Testis (tissue), 2 donors: ENCODE measurements at regions not wholly inside any gene's neighbourhood (a gene's known extent, or its start where the extent isn't known, plus 50 kb on each side); places are given as distances from the start of the nearest gene placed in this dataset.

Experiments
- DNase-seq: peaks from one replicate; pipeline ENCODE4 v3.0.0-alpha.2; 2019
- H3K27ac ChIP-seq, 2 donors: fragments of 200-600 bp; sonication (generic); one replicate each; pipeline ENCODE4 v1.5.1; 2019
- H3K27me3 ChIP-seq: fragments of 200-600 bp; sonication (generic); one replicate; pipeline ENCODE4 v1.5.1; 2019
- H3K36me3 ChIP-seq: fragments of 200-600 bp; sonication (generic); one replicate; pipeline ENCODE4 v1.5.1; 2017; ENCODE audit warnings: low read depth; ENCODE audit errors: missing control alignments
- H3K4me1 ChIP-seq: fragments of 200-600 bp; sonication (generic); one replicate; pipeline ENCODE4 v1.5.1; 2019
- H3K4me3 ChIP-seq, 2 donors: fragments of 200-600 bp; sonication (generic); one replicate each; pipeline ENCODE4 v1.5.1; 2017 to 2019
- H3K9me3 ChIP-seq: fragments of 200-600 bp; sonication (generic); one replicate; pipeline ENCODE4 v1.5.1; 2017
- POLR2A ChIP-seq: fragments of 450-650 bp; IDR thresholded peaks from one replicate; pipeline ENCODE4 v1.6.1; 2017; ENCODE audit warnings: antibody characterized with exemption, mild to moderate bottlenecking, moderate library complexity
- WGBS, 2 donors: methylation state at CpG; one replicate each; pipeline ENCODE4 v1.1.5; 2018; 5-methylcytosine and 5-hydroxymethylcytosine counted together
- intact Hi-C: fragments of 100-400 bp; cut with DNase I; formaldehyde crosslinking; loops from one replicate; pipeline ENCODE4 v1.15.1; 2023; ENCODE audit warnings: low total_unique reads
- TF ChIP-seq, protein P1 (sequence below), 3 experiments: fragments of 450-650 bp in 2 of 3; fragments of 200-600 bp in 1 of 3; sonication (generic) in 1 of 3; IDR thresholded peaks; one replicate each; pipeline ENCODE4 v1.5.1; 2016 to 2019; ENCODE audit warnings: antibody characterized with exemption in 3 of 3, mild to moderate bottlenecking in 2 of 3, moderate library complexity in 1 of 3

DNA sequence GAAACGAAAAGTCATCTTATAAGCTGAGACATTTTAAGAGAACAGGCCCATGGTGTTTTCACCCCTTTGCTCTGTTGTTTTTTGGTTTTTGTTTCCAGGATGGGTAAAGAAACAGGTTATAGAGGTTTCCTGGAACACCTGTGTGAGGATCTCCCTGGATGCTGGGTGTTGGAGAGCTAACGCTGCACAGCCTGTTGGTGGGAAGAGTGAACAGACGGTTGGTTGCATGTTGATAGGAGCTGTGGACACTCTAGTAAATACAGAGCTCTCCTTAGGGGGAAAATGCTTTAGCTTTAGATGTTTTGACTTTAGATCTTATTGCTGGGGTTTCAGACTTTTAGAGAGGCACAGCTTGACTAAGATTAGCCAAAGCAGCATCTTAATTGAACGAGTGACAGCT, 235.2 kb downstream of the SOX4 start:
- no peak for DNase-seq
- TF ChIP-seq, protein P1, sequence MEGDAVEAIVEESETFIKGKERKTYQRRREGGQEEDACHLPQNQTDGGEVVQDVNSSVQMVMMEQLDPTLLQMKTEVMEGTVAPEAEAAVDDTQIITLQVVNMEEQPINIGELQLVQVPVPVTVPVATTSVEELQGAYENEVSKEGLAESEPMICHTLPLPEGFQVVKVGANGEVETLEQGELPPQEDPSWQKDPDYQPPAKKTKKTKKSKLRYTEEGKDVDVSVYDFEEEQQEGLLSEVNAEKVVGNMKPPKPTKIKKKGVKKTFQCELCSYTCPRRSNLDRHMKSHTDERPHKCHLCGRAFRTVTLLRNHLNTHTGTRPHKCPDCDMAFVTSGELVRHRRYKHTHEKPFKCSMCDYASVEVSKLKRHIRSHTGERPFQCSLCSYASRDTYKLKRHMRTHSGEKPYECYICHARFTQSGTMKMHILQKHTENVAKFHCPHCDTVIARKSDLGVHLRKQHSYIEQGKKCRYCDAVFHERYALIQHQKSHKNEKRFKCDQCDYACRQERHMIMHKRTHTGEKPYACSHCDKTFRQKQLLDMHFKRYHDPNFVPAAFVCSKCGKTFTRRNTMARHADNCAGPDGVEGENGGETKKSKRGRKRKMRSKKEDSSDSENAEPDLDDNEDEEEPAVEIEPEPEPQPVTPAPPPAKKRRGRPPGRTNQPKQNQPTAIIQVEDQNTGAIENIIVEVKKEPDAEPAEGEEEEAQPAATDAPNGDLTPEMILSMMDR (IDR thresholded peaks at IDR 0.05): no peak
- 81% methylated on average over 4 of the region's 4 CpGs for WGBS, 2 donors
- Histone ChIP-seq H3K4me1 (no peaks in the 10 kb centered on the region), H3K27ac (no peak overlapping the region), H3K36me3 (no peaks in the 10 kb centered on the region), H3K9me3 (no peaks in the 10 kb centered on the region), H3K27me3 (no peaks in the 10 kb centered on the region), H3K4me3 (no peak overlapping the region)
- intact Hi-C loops: no loop called here

DNA sequence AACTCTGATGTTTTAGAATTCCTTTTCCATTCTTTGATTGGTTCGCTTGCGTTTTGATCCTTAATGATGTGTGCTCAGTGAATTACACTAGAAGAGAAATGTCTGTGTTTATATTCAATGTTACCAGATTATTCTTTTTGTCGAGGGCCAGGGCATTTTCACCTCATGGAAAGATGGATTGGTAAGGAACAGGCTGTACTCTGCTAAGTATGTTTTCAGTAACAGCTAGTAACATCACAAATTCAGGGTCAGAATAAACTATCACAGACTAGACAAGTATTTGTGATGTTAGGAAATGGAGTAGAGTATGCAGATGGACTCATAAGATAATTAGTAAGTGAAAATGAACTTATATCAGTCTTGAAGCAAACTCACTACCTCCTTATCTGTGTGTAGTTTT, 235.6 kb downstream of the SOX4 start:
- Histone ChIP-seq H3K4me1 (no peaks in the 10 kb centered on the region), H3K9me3 (no peaks in the 10 kb centered on the region), H3K36me3 (no peaks in the 10 kb centered on the region), H3K4me3 (no peak overlapping the region), H3K27ac (no peak overlapping the region), H3K27me3 (no peaks in the 10 kb centered on the region)
- intact Hi-C loops: no loop called here
- DNase-seq: no peak
- 46 to 53% methylated on average over 3 of the region's 3 CpGs for WGBS, 2 donors
- TF ChIP-seq, protein P1 (IDR thresholded peaks at IDR 0.05): no peak
- TF ChIP-seq POLR2A: no peak

DNA sequence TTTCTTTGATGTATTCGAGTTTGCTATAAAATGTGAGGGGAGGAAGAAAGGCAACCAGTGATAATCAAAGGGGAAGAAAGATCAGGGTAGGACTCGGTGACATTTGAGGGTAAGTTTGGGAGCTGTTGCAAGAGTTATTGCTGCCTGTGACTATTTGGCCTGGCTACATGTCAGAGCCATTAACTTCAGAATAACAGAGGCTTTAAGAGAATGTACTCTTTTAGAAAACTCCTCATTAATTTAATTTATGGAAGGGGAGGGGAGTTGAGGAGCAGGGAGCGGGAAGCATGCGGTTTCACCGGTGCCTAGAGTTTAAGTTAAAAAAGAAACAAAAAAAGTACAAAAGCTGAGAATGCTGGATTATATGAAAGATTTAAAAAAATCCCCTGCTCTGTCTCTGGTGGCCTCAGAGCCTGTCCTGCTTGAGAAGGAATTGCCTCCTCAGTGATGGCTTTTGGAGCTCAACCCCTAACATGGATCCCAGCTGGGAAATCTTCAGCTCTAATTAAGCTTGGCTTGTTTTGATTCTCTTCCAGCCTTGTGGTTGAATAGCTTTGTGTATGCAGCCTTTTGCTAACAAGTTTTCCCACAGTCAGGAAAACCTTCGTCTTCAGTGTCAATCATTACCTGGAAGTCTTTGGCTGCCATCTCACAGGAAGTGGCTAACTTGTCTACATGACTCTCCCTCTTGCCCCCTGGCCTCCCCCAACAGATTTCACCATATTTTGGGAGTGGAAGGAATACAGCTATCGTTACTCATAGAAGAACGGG, 238.2 kb downstream of the SOX4 start:
- intact Hi-C loops: no loop called here
- H3K27ac ChIP-seq: no peak overlapping the region
- TF ChIP-seq, protein P1 (IDR thresholded peaks at IDR 0.05): no peak
- TF ChIP-seq POLR2A: no peak
- H3K4me1 ChIP-seq: no peaks in the 10 kb centered on the region
- no peaks in the 10 kb centered on the region for H3K9me3 ChIP-seq
- H3K27me3 ChIP-seq: no peaks in the 10 kb centered on the region
- WGBS, 2 donors: 63 to 64% methylated on average over 8 of the region's 8 CpGs
- no peak for DNase-seq
- H3K4me3 ChIP-seq: no peak overlapping the region
- H3K36me3 ChIP-seq: no peaks in the 10 kb centered on the region

DNA sequence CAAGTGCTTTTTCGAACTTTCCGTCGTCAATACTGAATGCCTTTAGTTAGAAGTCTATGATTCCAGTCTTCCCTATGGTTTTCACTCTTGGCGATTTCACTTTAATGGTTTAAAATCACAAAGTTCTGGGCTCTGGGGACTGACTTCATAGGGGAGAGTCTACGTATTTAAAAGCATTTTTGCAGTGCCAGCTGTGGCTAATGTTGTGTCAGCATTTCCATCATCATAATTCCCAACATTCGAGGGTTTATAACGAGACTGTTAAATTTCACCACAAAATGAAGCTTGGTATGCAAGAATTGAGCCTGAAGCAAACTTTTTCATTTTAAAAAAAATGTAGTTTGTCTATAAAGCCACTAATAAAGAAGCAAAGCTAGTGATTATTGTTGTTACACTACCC, 242.7 kb downstream of the SOX4 start:
- H3K4me1 ChIP-seq: no peaks in the 10 kb centered on the region
- TF ChIP-seq, protein P1 (IDR thresholded peaks at IDR 0.05): no peak
- TF ChIP-seq POLR2A: no peak
- H3K36me3 ChIP-seq: no peaks in the 10 kb centered on the region
- intact Hi-C loops: no loop called here
- no peak overlapping the region for H3K4me3 ChIP-seq
- 77 to 81% methylated on average over 7 of the region's 7 CpGs for WGBS, 2 donors
- no peaks in the 10 kb centered on the region for H3K9me3 ChIP-seq
- H3K27ac ChIP-seq: no peak overlapping the region
- no peaks in the 10 kb centered on the region for H3K27me3 ChIP-seq
- DNase-seq: no peak
